Fibroblast of lung (primary cell): ENCODE measurements at regions not wholly inside any gene's neighbourhood (a gene's known extent, or its start where the extent isn't known, plus 50 kb on each side); places are given as distances from the start of the nearest gene placed in this dataset.

Source experiments
- DNase-seq, 2 donors: peaks; one replicate each; pipeline versions ENCODE4 v3.0.0 to v3.0.0-alpha.2; 2010; ENCODE audit warnings: low read depth in 2 of 2
- H2AFZ ChIP-seq: 2 replicates; pipeline ENCODE4 v1.5.1; 2012; ENCODE audit warnings: low read length, control low read depth, inconsistent platforms
- H3K27ac ChIP-seq: 2 replicates; pipeline ENCODE4 v1.5.1; 2011; ENCODE audit warnings: low read length, control low read depth; ENCODE audit not compliant: insufficient read depth
- H3K27me3 ChIP-seq: 2 replicates; pipeline ENCODE4 v1.5.1; 2011; ENCODE audit warnings: mild to moderate bottlenecking, low read length; ENCODE audit not compliant: control insufficient read depth, insufficient read depth
- H3K36me3 ChIP-seq: 2 replicates; pipeline ENCODE4 v1.5.1; 2011; ENCODE audit warnings: low read length; ENCODE audit not compliant: control insufficient read depth, insufficient read depth
- H3K4me1 ChIP-seq: 2 replicates; pipeline ENCODE4 v1.5.1; 2011; ENCODE audit warnings: low read length; ENCODE audit not compliant: control insufficient read depth, insufficient read depth; ENCODE audit errors: extremely low read depth
- H3K4me2 ChIP-seq: 2 replicates; pipeline ENCODE4 v1.5.1; 2011; ENCODE audit warnings: low read length, control low read depth; ENCODE audit not compliant: insufficient read depth; ENCODE audit errors: extremely low read depth
- H3K4me3 ChIP-seq, 4 experiments: fragments of 200-600 bp in 1 of 4; sonication (generic) in 1 of 4; replicated peaks in 1 of 4; 2 replicates each; pipeline ENCODE4 v1.5.1; 2011 to 2016; ENCODE audit warnings: low read length in 4 of 4, low read depth in 3 of 4, mild to moderate bottlenecking in 3 of 4, control low read depth in 2 of 4, inconsistent platforms in 1 of 4, mixed read lengths in 1 of 4; ENCODE audit not compliant: insufficient read depth in 1 of 4; ENCODE audit errors: control extremely low read depth in 1 of 4
- H3K79me2 ChIP-seq: 2 replicates; pipeline ENCODE4 v1.5.1; 2012; ENCODE audit warnings: mild to moderate bottlenecking, low read length, inconsistent platforms; ENCODE audit not compliant: control insufficient read depth, insufficient read depth
- H3K9ac ChIP-seq: 2 replicates; pipeline ENCODE4 v1.5.1; 2011; ENCODE audit warnings: mild to moderate bottlenecking, low read length, control low read depth; ENCODE audit not compliant: insufficient read depth
- H3K9me3 ChIP-seq: 2 replicates; pipeline ENCODE4 v1.5.1; 2012; ENCODE audit warnings: low read depth, low read length; ENCODE audit not compliant: control insufficient read depth, insufficient read depth
- H4K20me1 ChIP-seq: 2 replicates; pipeline ENCODE4 v1.5.1; 2011; ENCODE audit warnings: low read length; ENCODE audit not compliant: control insufficient read depth, insufficient read depth; ENCODE audit errors: extremely low read depth
- CTCF ChIP-seq, 2 donors: IDR thresholded peaks in 1 of 2; conservative IDR thresholded peaks in 1 of 2; 1 replicate in 1 of 2; 2 replicates in 1 of 2; pipeline ENCODE4 v1.5.1; 2011 to 2012; ENCODE audit warnings: low read length in 2 of 2, control low read depth in 1 of 2, inconsistent platforms in 1 of 2, low read depth in 1 of 2, mild to moderate bottlenecking in 1 of 2
- EZH2 ChIP-seq: IDR thresholded peaks from 2 replicates; pipeline ENCODE4 v1.5.1; 2012; ENCODE audit warnings: low read length, control low read depth, mild to moderate bottlenecking; ENCODE audit errors: missing control alignments

DNA sequence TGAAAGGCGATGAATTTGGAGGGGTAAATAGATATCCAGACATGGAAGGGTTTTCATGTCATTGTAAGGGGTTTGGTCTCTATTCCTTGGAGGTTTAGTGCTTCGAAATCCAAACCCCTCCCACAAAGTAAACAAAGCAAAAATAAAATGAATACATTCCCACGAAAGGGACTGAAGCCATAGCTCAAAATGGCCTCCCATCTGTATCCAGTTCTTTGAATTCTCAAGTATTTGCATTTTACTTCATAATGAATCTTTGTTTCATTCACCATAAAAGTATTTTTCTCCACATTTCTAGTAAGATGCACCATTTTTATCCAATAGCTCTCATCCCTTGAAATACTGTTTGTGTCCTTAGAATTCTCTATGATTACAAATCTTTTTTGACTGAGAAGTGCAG, 103.2 kb upstream of the DTNA start:
- no peak overlapping the region for H3K4me3 ChIP-seq
- H3K9me3 ChIP-seq, result no peaks in the 10 kb centered on the region
- H3K79me2 ChIP-seq, result no peaks in the 10 kb centered on the region
- H3K27me3 ChIP-seq, result no peaks in the 10 kb centered on the region
- no peaks in the 10 kb centered on the region for H3K4me1 ChIP-seq
- no peaks in the 10 kb centered on the region for H4K20me1 ChIP-seq
- no peak for DNase-seq
- H3K9ac ChIP-seq, result no peak overlapping the region
- no peaks in the 10 kb centered on the region for H3K36me3 ChIP-seq
- no peak overlapping the region for H2AFZ ChIP-seq
- TF ChIP-seq EZH2, result no peak
- no peak for TF ChIP-seq CTCF (conservative IDR thresholded peaks at IDR 0.05 in 1 of 2, IDR thresholded peaks at IDR 0.05 in 1 of 2; ENCODE audit: low read depth in 1 of 2, low read length in 2 of 2)
- H3K4me2 ChIP-seq, result no peak overlapping the region
- no peak overlapping the region for H3K27ac ChIP-seq

DNA sequence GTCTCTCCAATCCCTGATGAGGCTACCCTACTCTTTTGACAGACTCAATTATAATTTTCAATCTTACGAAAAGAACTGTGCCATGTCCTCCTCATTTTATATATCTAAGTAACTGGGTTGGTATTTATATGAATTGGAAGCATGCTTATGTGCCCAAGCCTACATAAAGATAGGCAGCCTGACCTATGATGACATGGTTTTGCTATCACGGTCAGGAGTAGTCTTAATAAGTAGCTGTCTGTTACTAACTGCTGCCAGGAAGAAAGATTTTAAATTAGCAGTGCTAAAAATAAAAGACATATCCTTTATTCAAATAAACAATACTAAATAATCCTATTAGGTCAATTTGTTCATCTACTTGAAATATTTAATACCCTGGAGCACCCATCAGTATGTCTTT, 102.0 kb upstream of the DTNA start:
- no peak overlapping the region for H3K4me3 ChIP-seq
- no peaks in the 10 kb centered on the region for H4K20me1 ChIP-seq
- H3K4me1 ChIP-seq, result no peaks in the 10 kb centered on the region
- H3K79me2 ChIP-seq, result no peaks in the 10 kb centered on the region
- no peak overlapping the region for H2AFZ ChIP-seq
- no peak overlapping the region for H3K4me2 ChIP-seq
- DNase-seq, result no peak
- no peak overlapping the region for H3K27ac ChIP-seq
- H3K9ac ChIP-seq, result no peak overlapping the region
- no peaks in the 10 kb centered on the region for H3K36me3 ChIP-seq
- H3K27me3 ChIP-seq, result no peaks in the 10 kb centered on the region
- H3K9me3 ChIP-seq, result no peaks in the 10 kb centered on the region
- no peak for TF ChIP-seq CTCF (conservative IDR thresholded peaks at IDR 0.05 in 1 of 2, IDR thresholded peaks at IDR 0.05 in 1 of 2; ENCODE audit: low read depth in 1 of 2, low read length in 2 of 2)
- TF ChIP-seq EZH2, result no peak

GRCh38 chr18:34609986-34610648, 100.0 kb upstream of the DTNA start:
- peak in 1 of 2 donors; percentile 36 for DNase-seq
- TF ChIP-seq CTCF (conservative IDR thresholded peaks at IDR 0.05 in 1 of 2, IDR thresholded peaks at IDR 0.05 in 1 of 2; ENCODE audit: low read depth in 1 of 2, low read length in 2 of 2) (no peak), EZH2 (no peak)
- Histone ChIP-seq H3K9ac (no peak overlapping the region), H3K4me2 (no peak overlapping the region), H3K36me3 (no peaks in the 10 kb centered on the region), H3K9me3 (no peaks in the 10 kb centered on the region), H3K79me2 (no peaks in the 10 kb centered on the region), H3K27ac (no peak overlapping the region), H3K4me1 (no peaks in the 10 kb centered on the region), H3K4me3 (no peak overlapping the region), H4K20me1 (no peaks in the 10 kb centered on the region), H3K27me3 (no peaks in the 10 kb centered on the region), H2AFZ (no peak overlapping the region)
